ENCODE measurements at regions not wholly inside any gene's neighbourhood (a gene's known extent, or its start where the extent isn't known, plus 50 kb on each side); places are given as distances from the start of the nearest gene placed in this dataset.

DNA sequence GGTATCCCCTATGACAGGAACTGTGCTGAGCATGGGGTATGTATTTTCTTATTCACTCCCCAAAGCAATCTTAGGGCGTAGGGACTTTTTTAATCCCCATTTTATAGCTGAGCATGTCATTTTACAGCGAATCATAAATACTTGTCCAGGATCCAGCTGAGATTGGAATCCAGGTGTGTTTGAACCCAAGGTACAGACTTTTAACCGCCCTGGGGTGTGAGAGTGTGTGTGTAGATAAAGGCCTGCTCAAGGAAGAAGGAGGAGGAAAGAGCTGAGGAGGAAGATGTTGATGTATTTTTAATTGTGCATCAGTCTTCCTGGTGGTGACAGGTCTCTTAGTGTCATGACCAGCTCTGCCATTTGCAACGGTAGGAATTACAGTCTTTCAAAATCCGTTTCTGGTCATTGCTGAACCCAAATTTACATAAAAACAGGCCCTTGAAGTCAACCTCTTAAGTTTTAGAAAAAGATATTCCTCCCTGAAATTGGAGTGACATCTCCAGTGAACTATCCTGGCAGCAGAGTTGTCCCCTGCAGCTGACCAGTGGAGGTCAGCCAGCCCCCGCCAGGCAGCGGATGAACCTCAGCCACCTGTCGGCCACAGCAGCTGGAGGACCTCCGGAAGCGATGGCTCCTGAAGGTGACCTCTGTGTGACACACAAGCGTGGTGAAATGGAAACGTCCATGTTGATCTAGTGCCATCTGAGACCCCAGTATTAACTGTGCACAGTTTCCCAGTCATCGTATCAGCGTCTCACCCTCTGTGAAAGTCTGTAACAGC, 92.8 kb upstream of the MITF start:
- TF ChIP-seq, protein P1, sequence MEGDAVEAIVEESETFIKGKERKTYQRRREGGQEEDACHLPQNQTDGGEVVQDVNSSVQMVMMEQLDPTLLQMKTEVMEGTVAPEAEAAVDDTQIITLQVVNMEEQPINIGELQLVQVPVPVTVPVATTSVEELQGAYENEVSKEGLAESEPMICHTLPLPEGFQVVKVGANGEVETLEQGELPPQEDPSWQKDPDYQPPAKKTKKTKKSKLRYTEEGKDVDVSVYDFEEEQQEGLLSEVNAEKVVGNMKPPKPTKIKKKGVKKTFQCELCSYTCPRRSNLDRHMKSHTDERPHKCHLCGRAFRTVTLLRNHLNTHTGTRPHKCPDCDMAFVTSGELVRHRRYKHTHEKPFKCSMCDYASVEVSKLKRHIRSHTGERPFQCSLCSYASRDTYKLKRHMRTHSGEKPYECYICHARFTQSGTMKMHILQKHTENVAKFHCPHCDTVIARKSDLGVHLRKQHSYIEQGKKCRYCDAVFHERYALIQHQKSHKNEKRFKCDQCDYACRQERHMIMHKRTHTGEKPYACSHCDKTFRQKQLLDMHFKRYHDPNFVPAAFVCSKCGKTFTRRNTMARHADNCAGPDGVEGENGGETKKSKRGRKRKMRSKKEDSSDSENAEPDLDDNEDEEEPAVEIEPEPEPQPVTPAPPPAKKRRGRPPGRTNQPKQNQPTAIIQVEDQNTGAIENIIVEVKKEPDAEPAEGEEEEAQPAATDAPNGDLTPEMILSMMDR (IDR thresholded peaks at IDR 0.05; ENCODE audit: poor library complexity, severe bottlenecking), result no peak
- TF ChIP-seq TAF1 (IDR thresholded peaks at IDR 0.05; ENCODE audit: low read depth), result no peak
- TF ChIP-seq EZH2 (IDR thresholded peaks at IDR 0.05; ENCODE audit: borderline replicate concordance, insufficient read depth, low read length, poor library complexity, severe bottlenecking), result no peak
- TF ChIP-seq POLR2AphosphoS5 (IDR thresholded peaks at IDR 0.05), result no peak
- no peak for TF ChIP-seq EP300 (conservative IDR thresholded peaks at IDR 0.05; ENCODE audit: poor library complexity, severe bottlenecking)
- TF ChIP-seq, protein P2, sequence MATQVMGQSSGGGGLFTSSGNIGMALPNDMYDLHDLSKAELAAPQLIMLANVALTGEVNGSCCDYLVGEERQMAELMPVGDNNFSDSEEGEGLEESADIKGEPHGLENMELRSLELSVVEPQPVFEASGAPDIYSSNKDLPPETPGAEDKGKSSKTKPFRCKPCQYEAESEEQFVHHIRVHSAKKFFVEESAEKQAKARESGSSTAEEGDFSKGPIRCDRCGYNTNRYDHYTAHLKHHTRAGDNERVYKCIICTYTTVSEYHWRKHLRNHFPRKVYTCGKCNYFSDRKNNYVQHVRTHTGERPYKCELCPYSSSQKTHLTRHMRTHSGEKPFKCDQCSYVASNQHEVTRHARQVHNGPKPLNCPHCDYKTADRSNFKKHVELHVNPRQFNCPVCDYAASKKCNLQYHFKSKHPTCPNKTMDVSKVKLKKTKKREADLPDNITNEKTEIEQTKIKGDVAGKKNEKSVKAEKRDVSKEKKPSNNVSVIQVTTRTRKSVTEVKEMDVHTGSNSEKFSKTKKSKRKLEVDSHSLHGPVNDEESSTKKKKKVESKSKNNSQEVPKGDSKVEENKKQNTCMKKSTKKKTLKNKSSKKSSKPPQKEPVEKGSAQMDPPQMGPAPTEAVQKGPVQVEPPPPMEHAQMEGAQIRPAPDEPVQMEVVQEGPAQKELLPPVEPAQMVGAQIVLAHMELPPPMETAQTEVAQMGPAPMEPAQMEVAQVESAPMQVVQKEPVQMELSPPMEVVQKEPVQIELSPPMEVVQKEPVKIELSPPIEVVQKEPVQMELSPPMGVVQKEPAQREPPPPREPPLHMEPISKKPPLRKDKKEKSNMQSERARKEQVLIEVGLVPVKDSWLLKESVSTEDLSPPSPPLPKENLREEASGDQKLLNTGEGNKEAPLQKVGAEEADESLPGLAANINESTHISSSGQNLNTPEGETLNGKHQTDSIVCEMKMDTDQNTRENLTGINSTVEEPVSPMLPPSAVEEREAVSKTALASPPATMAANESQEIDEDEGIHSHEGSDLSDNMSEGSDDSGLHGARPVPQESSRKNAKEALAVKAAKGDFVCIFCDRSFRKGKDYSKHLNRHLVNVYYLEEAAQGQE (IDR thresholded peaks at IDR 0.05; ENCODE audit: borderline replicate concordance), result no peak
- TF ChIP-seq SMC3 (conservative IDR thresholded peaks at IDR 0.05; ENCODE audit: poor library complexity), result no peak
- no peak for TF ChIP-seq RAD21 (conservative IDR thresholded peaks at IDR 0.05)
- TF ChIP-seq MXI1 (conservative IDR thresholded peaks at IDR 0.05; ENCODE audit: poor library complexity, severe bottlenecking), result no peak

All from neural cell (in vitro differentiated cells).